Endothelial cell of umbilical vein (primary cell): ENCODE measurements at regions not wholly inside any gene's neighbourhood (a gene's known extent, or its start where the extent isn't known, plus 50 kb on each side); places are given as distances from the start of the nearest gene placed in this dataset.

Experiments used
- BruUV-seq: library from RNA; stranded (reverse); fragments of 400-500 nt; replicated peaks from 2 replicates; lab custom pipeline; 2021; lab: Mats Ljungman, UMichigan
- CTCF ChIA-PET: fragments of 300-600, 350-600 bp; sonication (Branson Sonifier 250); formaldehyde crosslinking; loops from one replicate; lab custom pipeline; 2021; ENCODE audit warnings: antibody characterized with exemption, inconsistent platforms; lab: Charles Lee
- POLR2A ChIA-PET: fragments of 300-600, 350-600 bp; sonication (Branson Sonifier 250); formaldehyde crosslinking; loops from one replicate; lab custom pipeline; 2021; ENCODE audit warnings: antibody characterized with exemption, inconsistent platforms; lab: Charles Lee
- DNase-seq: peaks from one replicate; pipeline ENCODE4 v3.0.0-alpha.2; 2011; ENCODE audit warnings: low read depth, low spot score
- FAIRE-seq: peaks from 2 replicates; lab custom pipeline; 2011; peaks lifted over from hg19 to GRCh38; lab: Jason Lieb, UNC
- H2AFZ ChIP-seq: 2 replicates; pipeline ENCODE4 v1.6.0; 2012; ENCODE audit warnings: low read depth, low read length, control low read depth, inconsistent platforms
- H3K27ac ChIP-seq: 2 replicates; pipeline ENCODE4 v1.5.1; 2011; ENCODE audit warnings: low read depth, mild to moderate bottlenecking, control low read depth, low read length, moderate library complexity; ENCODE audit not compliant: insufficient read depth
- H3K27me3 ChIP-seq, 2 experiments: 2 replicates each; pipeline versions ENCODE4 v1.6.0 to v1.6.1; 2011; ENCODE audit warnings: low read length in 2 of 2, mixed read lengths in 1 of 2; ENCODE audit not compliant: control insufficient read depth in 2 of 2, insufficient read depth in 2 of 2
- H3K36me3 ChIP-seq, 2 experiments: 2 replicates in 1 of 2; 3 replicates in 1 of 2; pipeline ENCODE4 v1.5.1; 2011; ENCODE audit warnings: low read length in 2 of 2, mild to moderate bottlenecking in 1 of 2, moderate library complexity in 1 of 2; ENCODE audit not compliant: control insufficient read depth in 2 of 2, insufficient read depth in 2 of 2; ENCODE audit errors: extremely low read depth in 1 of 2
- H3K4me1 ChIP-seq: 3 replicates; pipeline ENCODE4 v1.5.1; 2011; ENCODE audit warnings: mild to moderate bottlenecking, low read length; ENCODE audit not compliant: control insufficient read depth, insufficient read depth; ENCODE audit errors: extremely low read depth
- H3K4me2 ChIP-seq: 2 replicates; pipeline ENCODE4 v1.6.1; 2011; ENCODE audit warnings: low read length, control low read depth, mixed read lengths; ENCODE audit not compliant: insufficient read depth
- H3K4me3 ChIP-seq, 3 experiments: fragments of 200-600 bp in 1 of 3; sonication (generic), shearing (Covaris generic) in 1 of 3; replicated peaks in 1 of 3; 2 replicates each; pipeline ENCODE4 v1.5.1; 2011 to 2016; ENCODE audit warnings: control low read depth in 3 of 3, low read length in 3 of 3, mild to moderate bottlenecking in 2 of 3, inconsistent platforms in 1 of 3, low read depth in 1 of 3, moderate library complexity in 1 of 3; ENCODE audit not compliant: insufficient read depth in 1 of 3
- H3K79me2 ChIP-seq: 2 replicates; pipeline ENCODE4 v1.6.0; 2012; ENCODE audit warnings: low read length, inconsistent platforms; ENCODE audit not compliant: control insufficient read depth, insufficient read depth
- H3K9ac ChIP-seq: replicated peaks from 2 replicates; pipeline ENCODE3; 2011; ENCODE audit warnings: low read length, control low read depth; ENCODE audit not compliant: insufficient read depth; ENCODE audit errors: extremely low read depth
- H3K9me1 ChIP-seq: replicated peaks from 3 replicates; pipeline ENCODE4 v1.6.0; 2011; ENCODE audit warnings: mild to moderate bottlenecking, low read length; ENCODE audit not compliant: control insufficient read depth, insufficient read depth; ENCODE audit errors: extremely low read depth
- H3K9me3 ChIP-seq: replicated peaks from 2 replicates; pipeline ENCODE4 v1.5.1; 2012; ENCODE audit warnings: low read length, inconsistent platforms; ENCODE audit not compliant: control insufficient read depth, insufficient read depth
- H4K20me1 ChIP-seq: replicated peaks from 2 replicates; pipeline ENCODE3; 2011; ENCODE audit warnings: mild to moderate bottlenecking, low read length; ENCODE audit not compliant: control insufficient read depth, insufficient read depth; ENCODE audit errors: extremely low read depth
- CTCF ChIP-seq, 2 donors: IDR thresholded peaks; 1 replicate in 1 of 2; 2 replicates in 1 of 2; pipeline ENCODE4 v1.5.1; 2011; ENCODE audit warnings: low read length in 2 of 2, mild to moderate bottlenecking in 2 of 2, moderate library complexity in 2 of 2, control low read depth in 1 of 2, inconsistent platforms in 1 of 2, low read depth in 1 of 2; ENCODE audit not compliant: insufficient read depth in 1 of 2; ENCODE audit errors: extremely low read depth in 1 of 2
- EZH2 ChIP-seq: IDR thresholded peaks from 2 replicates; pipeline ENCODE4 v1.6.1; 2012; ENCODE audit warnings: borderline replicate concordance, low read depth, mild to moderate bottlenecking, moderate library complexity, low read length, inconsistent platforms; ENCODE audit not compliant: severe bottlenecking
- FOS ChIP-seq: IDR thresholded peaks from 2 replicates; pipeline ENCODE4 v1.6.1; 2011; ENCODE audit warnings: mild to moderate bottlenecking, low read length, moderate library complexity, borderline replicate concordance; ENCODE audit not compliant: insufficient read depth
- GATA2 ChIP-seq: IDR thresholded peaks from 2 replicates; pipeline ENCODE4 v1.7.0; 2011; ENCODE audit warnings: low read depth, mild to moderate bottlenecking, moderate library complexity, mixed read lengths, low read length; ENCODE audit not compliant: insufficient read length, insufficient read depth
- JUN ChIP-seq: IDR thresholded peaks from 2 replicates; pipeline ENCODE4 v1.6.1; 2011; ENCODE audit warnings: borderline replicate concordance, low read depth; ENCODE audit not compliant: insufficient read length, insufficient read depth
- MAX ChIP-seq: IDR thresholded peaks from 2 replicates; pipeline ENCODE4 v1.6.1; 2011; ENCODE audit not compliant: insufficient read depth, insufficient read length
- MYC ChIP-seq: IDR thresholded peaks from one replicate; pipeline ENCODE4 v1.6.1; 2011; ENCODE audit warnings: mild to moderate bottlenecking, low read depth, low read length
- POLR2A ChIP-seq: IDR thresholded peaks from 2 replicates; pipeline ENCODE4 v1.6.1; 2012; ENCODE audit warnings: low read depth, mild to moderate bottlenecking, control low read depth, low read length
- POLR2AphosphoS5 ChIP-seq: IDR thresholded peaks from 2 replicates; pipeline ENCODE4 v1.6.1; 2012; ENCODE audit warnings: low read depth, mild to moderate bottlenecking, control low read depth, low read length, moderate library complexity; ENCODE audit not compliant: insufficient read depth
- dilution Hi-C: fragments of 300-500 bp; cut with MboI; formaldehyde crosslinking; loops from one replicate; pipeline ENCODE4 v1.15.0; 2019; ENCODE audit warnings: low sequenced_read_pairs; ENCODE audit not compliant: extremely low pct_ligation_motif_present
- intact Hi-C: fragments of 100-400 bp; cut with micrococcal nuclease; formaldehyde crosslinking; loops from one replicate; pipeline ENCODE4 v1.10.0; 2022

- Histone ChIP-seq H3K36me3 (no peaks in the 10 kb centered on the region), H3K4me1 (no peaks in the 10 kb centered on the region), H3K4me2 (no peak overlapping the region), H3K9me1 (no peaks in the 10 kb centered on the region), H4K20me1 (no peaks in the 10 kb centered on the region), H2AFZ (no peak overlapping the region), H3K4me3 (no peak overlapping the region), H3K9me3 (no peaks in the 10 kb centered on the region), H3K9ac (no peak overlapping the region), H3K27me3 (no peaks in the 10 kb centered on the region), H3K27ac (no peak overlapping the region), H3K79me2 (no peaks in the 10 kb centered on the region)
- intact Hi-C loops (loop anchor here (1.0 to 2.0 kb wide), 5 partner anchors 159 to 428 kb away; no protein-coding TSS in a partner anchor), dilution Hi-C loops (no loop called here)
- DNase-seq (no peak), FAIRE-seq (no peak)
- no TSS peak for BruUV-seq
- TF ChIP-seq FOS, result no peak
- no peak for TF ChIP-seq POLR2AphosphoS5
- no peak for TF ChIP-seq MYC
- TF ChIP-seq POLR2A, result no peak
- no peak for TF ChIP-seq GATA2
- TF ChIP-seq JUN, result no peak
- TF ChIP-seq MAX, result no peak
- TF ChIP-seq CTCF (IDR thresholded peaks at IDR 0.05; ENCODE audit: extremely low read depth in 1 of 2, insufficient read depth in 1 of 2, low read depth in 1 of 2, low read length in 2 of 2), result no peak
- no peak for TF ChIP-seq EZH2
- ChIA-PET POLR2A (no interaction called here), CTCF (interaction anchor here (0.6 to 4.8 kb wide), 34 partner anchors 12 to 522 kb away, joined by 3 to 223 read pairs (median 4); partner anchors contain the start of gene TWIST2)
Measured at GRCh38 chr2:238785528-238785860, 62.4 kb upstream of the TWIST2 start.
